Lower leg skin (tissue), 3 donors: ENCODE measurements at regions not wholly inside any gene's neighbourhood (a gene's known extent, or its start where the extent isn't known, plus 50 kb on each side); places are given as distances from the start of the nearest gene placed in this dataset.

Source experiments
- POLR2A ChIP-seq, 2 donors: fragments of 450-650 bp; IDR thresholded peaks; one replicate each; pipeline ENCODE4 v1.6.1; 2016 to 2017; ENCODE audit warnings: antibody characterized with exemption in 2 of 2, mild to moderate bottlenecking in 1 of 2, moderate library complexity in 1 of 2
- TF ChIP-seq, protein P1 (sequence below), 3 donors: fragments of 450-650 bp; IDR thresholded peaks; one replicate each; pipeline ENCODE4 v1.5.1; 2016; ENCODE audit warnings: antibody characterized with exemption in 3 of 3, mild to moderate bottlenecking in 3 of 3, moderate library complexity in 2 of 3

DNA sequence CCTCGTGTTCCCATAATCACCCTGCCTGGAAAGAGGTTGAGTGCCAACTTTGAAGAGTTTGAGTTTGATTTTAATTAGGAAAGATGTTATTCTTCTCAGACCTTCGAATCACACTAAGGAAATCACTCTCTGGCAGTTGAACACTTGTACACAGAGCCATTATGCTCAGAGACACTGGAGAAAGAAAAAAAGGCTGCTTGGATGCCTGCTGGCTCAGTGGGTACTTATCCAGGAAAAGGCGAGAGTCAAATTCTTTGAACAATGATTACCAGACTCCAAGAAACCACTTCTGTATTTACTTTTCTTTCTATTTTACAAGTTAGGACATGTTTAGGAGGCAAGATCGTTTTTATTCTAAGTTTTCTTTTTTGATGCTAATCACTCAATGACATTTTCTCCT, 438.5 kb upstream of the FAT3 start:
- TF ChIP-seq, protein P1, sequence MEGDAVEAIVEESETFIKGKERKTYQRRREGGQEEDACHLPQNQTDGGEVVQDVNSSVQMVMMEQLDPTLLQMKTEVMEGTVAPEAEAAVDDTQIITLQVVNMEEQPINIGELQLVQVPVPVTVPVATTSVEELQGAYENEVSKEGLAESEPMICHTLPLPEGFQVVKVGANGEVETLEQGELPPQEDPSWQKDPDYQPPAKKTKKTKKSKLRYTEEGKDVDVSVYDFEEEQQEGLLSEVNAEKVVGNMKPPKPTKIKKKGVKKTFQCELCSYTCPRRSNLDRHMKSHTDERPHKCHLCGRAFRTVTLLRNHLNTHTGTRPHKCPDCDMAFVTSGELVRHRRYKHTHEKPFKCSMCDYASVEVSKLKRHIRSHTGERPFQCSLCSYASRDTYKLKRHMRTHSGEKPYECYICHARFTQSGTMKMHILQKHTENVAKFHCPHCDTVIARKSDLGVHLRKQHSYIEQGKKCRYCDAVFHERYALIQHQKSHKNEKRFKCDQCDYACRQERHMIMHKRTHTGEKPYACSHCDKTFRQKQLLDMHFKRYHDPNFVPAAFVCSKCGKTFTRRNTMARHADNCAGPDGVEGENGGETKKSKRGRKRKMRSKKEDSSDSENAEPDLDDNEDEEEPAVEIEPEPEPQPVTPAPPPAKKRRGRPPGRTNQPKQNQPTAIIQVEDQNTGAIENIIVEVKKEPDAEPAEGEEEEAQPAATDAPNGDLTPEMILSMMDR (IDR thresholded peaks at IDR 0.05), result no peak
- no peak for TF ChIP-seq POLR2A (IDR thresholded peaks at IDR 0.05)
